ENCODE measurements at regions not wholly inside any gene's neighbourhood (a gene's known extent, or its start where the extent isn't known, plus 50 kb on each side); places are given as distances from the start of the nearest gene placed in this dataset.
"Not testable (repeated sequence)": the region's sequence is repeated elsewhere in the genome, so short reads cannot be mapped to it uniquely, and the experiment has no call there.

GRCh38 chr14:106115401-106115800 lies 589.0 kb downstream of the TMEM121 start:
- intact Hi-C loops (cut with micrococcal nuclease) = no loop called here
- no peak for ATAC-seq
- no peaks in the 10 kb centered on the region for H4K20me1 ChIP-seq (ENCODE audit: low read length)
- H3K27me3 ChIP-seq (ENCODE audit: low read length) = no peaks in the 10 kb centered on the region
- no peaks in the 10 kb centered on the region for H3F3A ChIP-seq (ENCODE audit: low read length, unreplicated experiment)
- H3K27ac ChIP-seq (ENCODE audit: low read length) = no peak overlapping the region
- no peak overlapping the region for H2AFZ ChIP-seq (ENCODE audit: low read length)
- no peak for DNase-seq
- no peak overlapping the region for H3K4me3 ChIP-seq (ENCODE audit: low read length)
- CTCF ChIA-PET = no interaction called here
- BruUV-seq (replicated peaks) = no TSS peak
- no peaks in the 10 kb centered on the region for H3K36me3 ChIP-seq (ENCODE audit: low read depth, low read length)
- H3K9ac ChIP-seq (ENCODE audit: low read length) = no peak overlapping the region
- no peak for TF ChIP-seq EZH2 (IDR thresholded peaks at IDR 0.05; ENCODE audit: low read length, unreplicated experiment)
- TF ChIP-seq, protein P1, sequence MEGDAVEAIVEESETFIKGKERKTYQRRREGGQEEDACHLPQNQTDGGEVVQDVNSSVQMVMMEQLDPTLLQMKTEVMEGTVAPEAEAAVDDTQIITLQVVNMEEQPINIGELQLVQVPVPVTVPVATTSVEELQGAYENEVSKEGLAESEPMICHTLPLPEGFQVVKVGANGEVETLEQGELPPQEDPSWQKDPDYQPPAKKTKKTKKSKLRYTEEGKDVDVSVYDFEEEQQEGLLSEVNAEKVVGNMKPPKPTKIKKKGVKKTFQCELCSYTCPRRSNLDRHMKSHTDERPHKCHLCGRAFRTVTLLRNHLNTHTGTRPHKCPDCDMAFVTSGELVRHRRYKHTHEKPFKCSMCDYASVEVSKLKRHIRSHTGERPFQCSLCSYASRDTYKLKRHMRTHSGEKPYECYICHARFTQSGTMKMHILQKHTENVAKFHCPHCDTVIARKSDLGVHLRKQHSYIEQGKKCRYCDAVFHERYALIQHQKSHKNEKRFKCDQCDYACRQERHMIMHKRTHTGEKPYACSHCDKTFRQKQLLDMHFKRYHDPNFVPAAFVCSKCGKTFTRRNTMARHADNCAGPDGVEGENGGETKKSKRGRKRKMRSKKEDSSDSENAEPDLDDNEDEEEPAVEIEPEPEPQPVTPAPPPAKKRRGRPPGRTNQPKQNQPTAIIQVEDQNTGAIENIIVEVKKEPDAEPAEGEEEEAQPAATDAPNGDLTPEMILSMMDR (conservative IDR thresholded peaks at IDR 0.05; ENCODE audit: low read depth, low read length) = no peak
- TF ChIP-seq EZH2phosphoT487 (IDR thresholded peaks at IDR 0.05; ENCODE audit: borderline replicate concordance, low read length) = no peak
- no peak overlapping the region for H3K4me2 ChIP-seq (ENCODE audit: low read length)
- no peaks in the 10 kb centered on the region for H3K9me3 ChIP-seq (ENCODE audit: low read length)
- no peaks in the 10 kb centered on the region for H3K4me1 ChIP-seq (ENCODE audit: insufficient read depth, low read length)
- H3K9me2 ChIP-seq (replicated peaks; ENCODE audit: low read length) = no peaks in the 10 kb centered on the region
- no peaks in the 10 kb centered on the region for H3K79me2 ChIP-seq (ENCODE audit: low read length)
- POLR2A ChIA-PET (ENCODE audit: unreplicated experiment) = no interaction called here

- H3K36me3 ChIP-seq (ENCODE audit: low read depth, low read length); H3K9ac ChIP-seq (ENCODE audit: low read length); H3K27me3 ChIP-seq (ENCODE audit: low read length); H2AFZ ChIP-seq (ENCODE audit: low read length); H3K27ac ChIP-seq (ENCODE audit: low read length); H3K9me3 ChIP-seq (ENCODE audit: low read length); BruUV-seq (replicated peaks); ATAC-seq; DNase-seq; intact Hi-C loops (cut with micrococcal nuclease); CTCF ChIA-PET; H3F3A ChIP-seq (ENCODE audit: low read length, unreplicated experiment); H3K4me3 ChIP-seq (ENCODE audit: low read length); H3K9me2 ChIP-seq (replicated peaks; ENCODE audit: low read length); H3K79me2 ChIP-seq (ENCODE audit: low read length); H4K20me1 ChIP-seq (ENCODE audit: low read length); POLR2A ChIA-PET (ENCODE audit: unreplicated experiment); H3K4me1 ChIP-seq (ENCODE audit: insufficient read depth, low read length); H3K4me2 ChIP-seq (ENCODE audit: low read length): not testable (repeated sequence)
Measured at GRCh38 chr14:106116339-106116930, 590.1 kb downstream of the TMEM121 start.

- H3K9me3 ChIP-seq (ENCODE audit: low read length) = no peaks in the 10 kb centered on the region
- intact Hi-C loops (cut with micrococcal nuclease) = no loop called here
- H3K9me2 ChIP-seq (replicated peaks; ENCODE audit: low read length) = no peaks in the 10 kb centered on the region
- H3K27me3 ChIP-seq (ENCODE audit: low read length) = no peaks in the 10 kb centered on the region
- ChIA-PET CTCF (no interaction called here), POLR2A (ENCODE audit: unreplicated experiment) (no interaction called here)
- H2AFZ ChIP-seq (ENCODE audit: low read length) = no peak overlapping the region
- no TSS peak for BruUV-seq (replicated peaks)
- H4K20me1 ChIP-seq (ENCODE audit: low read length) = no peaks in the 10 kb centered on the region
- no peak overlapping the region for H3K27ac ChIP-seq (ENCODE audit: low read length)
- no peaks in the 10 kb centered on the region for H3K36me3 ChIP-seq (ENCODE audit: low read depth, low read length)
- no peak overlapping the region for H3K9ac ChIP-seq (ENCODE audit: low read length)
- no peaks in the 10 kb centered on the region for H3K79me2 ChIP-seq (ENCODE audit: low read length)
- no peak for DNase-seq
- no peak overlapping the region for H3K4me2 ChIP-seq (ENCODE audit: low read length)
- H3F3A ChIP-seq (ENCODE audit: low read length, unreplicated experiment) = no peaks in the 10 kb centered on the region
- TF ChIP-seq, protein P1 (conservative IDR thresholded peaks at IDR 0.05; ENCODE audit: low read depth, low read length) = no peak
- TF ChIP-seq EZH2 (IDR thresholded peaks at IDR 0.05; ENCODE audit: low read length, unreplicated experiment) (no peak), EZH2phosphoT487 (IDR thresholded peaks at IDR 0.05; ENCODE audit: borderline replicate concordance, low read length) (no peak)
- ATAC-seq = no peak
- H3K4me1 ChIP-seq (ENCODE audit: insufficient read depth, low read length) = no peaks in the 10 kb centered on the region
- H3K4me3 ChIP-seq (ENCODE audit: low read length) = no peak overlapping the region
Measured at GRCh38 chr14:106120101-106120500, 593.7 kb downstream of the TMEM121 start.
